Stimulated activated CD8-positive, alpha-beta memory T cell treated with anti-CD3 and anti-CD28 coated beads, Interleukin-12 subunit alpha, Interleukin-12 subunit beta, amount 100 ng/mL, for 4 hours (primary cell): ENCODE measurements at regions not wholly inside any gene's neighbourhood (a gene's known extent, or its start where the extent isn't known, plus 50 kb on each side); places are given as distances from the start of the nearest gene placed in this dataset.
"Not testable (repeated sequence)": the region's sequence is repeated elsewhere in the genome, so short reads cannot be mapped to it uniquely, and the experiment has no call there.

Experiments used
- DNase-seq: peaks from one replicate; pipeline ENCODE4 v3.0.0-alpha.2; 2020; ENCODE audit warnings: low read depth

DNA sequence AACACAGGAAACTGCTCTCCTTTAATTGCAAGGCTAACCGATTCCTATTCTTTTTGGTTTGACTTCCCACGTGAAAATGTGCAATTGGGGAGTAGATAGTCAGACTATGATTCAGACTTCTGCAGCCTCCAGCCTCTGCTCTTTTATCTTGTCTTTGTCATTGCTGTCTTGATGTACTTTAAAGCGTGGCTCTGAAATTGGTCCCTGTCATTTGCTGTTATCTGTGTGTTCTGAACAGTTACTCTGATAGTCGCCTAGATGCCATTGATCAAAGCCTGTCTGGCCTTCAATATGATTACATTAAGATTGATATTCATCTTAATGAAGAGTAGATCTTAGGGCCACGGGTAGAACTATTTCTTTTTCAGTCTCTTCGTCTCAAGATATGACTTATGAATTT, 799.2 kb downstream of the REEP3 start:
- DNase-seq, result no peak

DNA sequence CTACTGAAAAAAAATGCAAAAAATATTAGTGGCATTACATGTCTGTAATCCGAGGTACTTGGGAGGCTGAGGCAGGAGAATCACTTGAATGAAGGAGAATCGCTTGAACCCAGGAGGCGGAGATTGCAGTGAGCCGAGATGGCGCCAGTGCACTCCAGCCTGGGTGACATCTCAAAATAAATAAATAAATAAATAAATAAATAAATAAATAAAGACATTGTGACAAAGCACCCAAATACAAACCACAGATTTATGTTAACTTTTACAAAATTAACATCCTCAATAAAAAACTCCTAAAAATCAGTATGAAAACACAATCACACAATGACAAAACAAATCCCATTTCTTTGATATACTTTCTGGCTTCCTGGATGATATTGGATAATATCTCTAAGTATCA, 808.3 kb downstream of the REEP3 start:
- DNase-seq, result no peak

DNA sequence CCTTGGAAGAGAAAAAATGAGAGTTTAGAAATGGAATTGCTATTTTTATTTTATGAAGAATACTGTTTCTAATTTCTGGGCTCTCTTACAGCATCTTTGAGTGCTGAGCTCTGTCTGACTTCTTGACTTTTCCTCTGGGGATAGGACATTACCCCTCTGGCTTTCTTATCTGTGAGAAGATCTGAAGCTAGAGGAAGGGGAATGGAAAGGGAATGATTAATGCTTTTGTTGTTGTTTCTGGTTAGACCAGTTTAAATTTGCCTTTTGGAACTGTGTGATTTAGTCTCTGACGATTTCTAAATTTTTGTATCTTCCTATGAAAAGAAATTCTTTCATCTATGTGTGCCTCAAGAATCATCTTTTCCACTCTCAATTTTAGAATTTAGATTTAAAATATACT, 811.4 kb downstream of the REEP3 start:
- DNase-seq, result no peak

DNA sequence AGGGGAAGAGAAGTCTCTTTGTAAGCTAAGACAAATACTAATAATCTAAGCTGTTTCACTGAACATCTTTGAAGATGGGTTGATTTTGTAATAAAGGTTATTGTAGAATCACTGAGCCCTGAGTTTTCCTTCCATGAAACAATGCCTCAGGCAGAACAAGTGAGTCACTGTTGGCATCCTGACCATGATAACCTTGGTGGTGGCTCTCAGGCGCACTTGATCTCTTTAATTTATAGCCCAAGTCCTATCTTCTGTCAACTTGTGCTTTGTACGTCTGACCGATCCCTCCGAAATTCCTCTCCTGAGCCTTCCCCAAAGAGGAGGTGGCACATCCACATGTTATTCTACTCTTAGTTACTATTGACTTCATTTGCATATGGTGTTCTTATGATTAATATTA, 812.9 kb downstream of the REEP3 start:
- DNase-seq, result no peak

DNA sequence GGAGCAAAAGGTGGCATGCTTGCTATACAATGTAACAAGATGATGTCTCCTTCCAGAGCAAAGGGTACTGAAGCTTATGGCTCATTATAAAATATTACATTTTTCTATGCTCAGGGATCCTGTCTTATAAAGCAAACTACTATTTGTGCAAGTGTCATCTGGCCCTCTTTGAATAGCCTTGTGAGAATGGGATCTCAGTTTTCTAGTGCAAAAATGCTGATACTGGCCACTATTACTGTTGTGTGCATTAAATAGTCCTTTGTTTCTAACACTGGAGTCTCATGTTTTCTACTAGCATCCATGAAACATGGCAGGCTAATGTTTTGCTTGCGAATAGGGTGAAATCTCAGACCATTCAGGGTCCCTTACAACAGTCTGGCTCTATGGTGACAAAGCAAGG, 823.0 kb downstream of the REEP3 start:
- no peak for DNase-seq

DNA sequence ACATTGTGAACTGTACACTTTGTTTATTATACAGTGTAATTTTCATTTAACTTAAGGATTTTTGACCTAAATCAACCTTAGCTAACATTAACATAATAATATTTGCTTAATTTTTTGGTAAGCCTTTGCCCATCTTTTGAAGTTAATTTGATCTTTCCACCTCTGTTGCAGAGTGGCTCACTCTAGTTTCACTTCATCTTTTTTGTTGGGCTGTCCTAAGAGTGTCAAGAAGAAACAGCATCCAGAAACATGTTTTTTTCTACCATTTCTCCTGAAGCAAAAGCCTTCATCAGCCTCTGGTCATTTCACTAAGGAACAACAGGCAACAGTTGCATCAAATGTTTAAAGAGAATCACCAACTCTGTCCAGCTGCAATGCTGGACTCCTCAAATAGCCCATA, 824.7 kb downstream of the REEP3 start:
- no peak for DNase-seq

DNA sequence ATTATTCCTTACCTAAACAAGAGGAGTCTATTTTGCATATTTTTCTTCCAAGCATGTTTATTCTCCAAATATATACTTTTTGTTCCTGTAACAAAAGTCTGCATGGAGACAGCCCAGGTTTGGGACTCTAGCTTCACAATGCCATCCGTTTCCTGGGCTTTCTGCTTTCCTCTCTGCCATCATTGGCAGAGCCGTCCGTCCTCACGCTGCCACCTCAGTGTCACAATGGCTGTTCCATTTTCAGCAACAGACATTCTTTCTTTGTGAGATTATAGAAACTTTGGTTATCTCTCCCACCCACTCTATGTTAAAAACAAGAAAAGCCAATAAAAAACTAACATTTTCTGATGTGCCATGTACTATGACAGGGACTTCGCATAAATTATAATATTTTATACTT, 825.2 kb downstream of the REEP3 start:
- no peak for DNase-seq

DNA sequence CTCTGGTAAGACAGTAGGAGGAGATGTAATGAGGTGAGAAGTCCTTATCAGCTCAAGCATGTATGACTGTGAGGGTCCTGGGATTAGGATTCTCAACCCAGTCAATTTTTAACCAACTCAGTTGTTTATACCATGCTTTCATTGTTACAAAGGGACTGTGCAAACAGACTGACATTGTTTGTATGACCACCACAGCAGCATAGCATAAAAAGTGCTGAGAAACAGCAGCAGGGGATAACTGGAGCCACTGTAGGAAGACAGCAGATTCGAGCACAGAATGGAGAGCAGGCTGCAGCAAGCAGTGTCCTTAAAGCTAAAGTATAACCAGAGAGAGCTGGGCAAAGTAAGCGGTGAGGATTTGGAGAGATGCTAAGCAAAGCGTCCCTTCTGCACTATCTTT, 829.5 kb downstream of the REEP3 start:
- no peak for DNase-seq

DNA sequence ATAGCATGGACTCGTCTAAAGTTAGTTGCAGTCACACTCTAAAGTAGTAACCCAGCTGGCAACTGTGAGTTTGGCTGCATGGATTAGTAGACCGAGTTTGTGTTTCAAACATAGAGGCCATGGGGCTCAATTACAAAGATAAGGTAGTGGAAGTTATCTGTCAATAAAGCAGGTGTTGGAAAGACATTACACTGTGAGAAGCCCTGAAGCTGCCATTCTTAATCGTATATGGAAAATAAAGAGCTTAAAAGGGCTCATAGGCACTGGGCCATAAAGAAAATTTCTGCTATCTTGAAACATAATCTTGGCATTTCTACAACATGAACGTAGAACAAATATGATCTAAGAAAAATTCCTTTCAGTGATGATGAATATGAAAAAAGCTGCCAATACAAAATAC, 837.7 kb downstream of the REEP3 start:
- DNase-seq, result no peak

DNA sequence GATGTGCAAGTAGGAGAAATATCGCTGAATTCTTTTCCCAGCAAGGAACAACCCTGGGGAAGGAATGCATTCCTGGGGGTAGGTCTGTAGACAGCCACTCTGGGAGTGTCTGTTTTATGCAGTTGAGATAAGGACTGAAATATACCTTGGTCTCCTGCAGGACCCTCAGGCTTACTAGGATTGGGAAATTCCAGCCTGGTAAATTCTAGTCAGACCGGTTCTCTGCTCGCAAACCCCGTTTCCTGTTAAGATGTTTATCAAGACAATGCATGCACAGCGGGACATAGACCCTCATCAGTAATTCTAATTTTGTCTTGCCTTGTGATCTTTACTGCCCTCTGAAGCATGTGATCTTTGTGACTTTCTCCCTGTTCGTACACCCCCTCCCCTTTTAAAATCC, 839.0 kb downstream of the REEP3 start:
- DNase-seq, result not testable (repeated sequence)

DNA sequence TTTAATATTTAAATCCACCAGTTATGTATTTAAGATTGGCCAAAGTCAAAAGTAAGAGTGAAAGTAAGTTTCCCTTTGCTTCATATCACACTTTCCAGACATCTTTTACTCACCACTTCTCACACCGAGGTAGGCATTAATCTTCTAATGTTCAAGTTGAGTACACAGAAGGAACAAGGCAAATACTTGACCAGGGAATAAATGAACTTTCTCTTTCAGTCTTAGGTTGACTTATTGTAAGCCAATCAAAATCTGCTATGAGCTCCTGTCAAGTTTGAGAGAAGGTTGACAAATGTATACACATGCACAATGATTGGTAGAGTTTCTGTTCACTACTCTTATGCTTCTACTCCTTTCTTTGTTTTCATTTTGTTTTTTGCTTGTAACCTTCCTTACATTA, 842.5 kb downstream of the REEP3 start:
- DNase-seq, result no peak

DNA sequence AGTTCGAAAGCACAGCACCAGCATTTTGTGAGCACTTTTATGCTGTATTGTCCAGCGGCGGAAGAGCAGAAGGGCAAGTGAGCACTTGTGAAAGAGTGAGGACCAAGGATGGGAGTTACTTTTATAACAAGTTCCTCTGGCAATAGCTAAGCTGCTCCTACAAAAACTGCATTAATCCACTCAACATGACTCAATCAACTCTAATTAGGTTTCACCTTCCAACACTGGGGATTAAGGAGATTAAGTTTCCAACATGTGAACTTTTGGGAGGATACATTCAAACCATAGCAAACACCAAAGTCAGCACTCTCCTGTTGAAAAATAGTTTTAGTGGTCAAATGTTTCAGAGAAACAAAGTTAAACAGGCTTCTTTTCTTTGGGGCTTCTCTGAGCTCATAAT, 844.5 kb downstream of the REEP3 start:
- no peak for DNase-seq

DNA sequence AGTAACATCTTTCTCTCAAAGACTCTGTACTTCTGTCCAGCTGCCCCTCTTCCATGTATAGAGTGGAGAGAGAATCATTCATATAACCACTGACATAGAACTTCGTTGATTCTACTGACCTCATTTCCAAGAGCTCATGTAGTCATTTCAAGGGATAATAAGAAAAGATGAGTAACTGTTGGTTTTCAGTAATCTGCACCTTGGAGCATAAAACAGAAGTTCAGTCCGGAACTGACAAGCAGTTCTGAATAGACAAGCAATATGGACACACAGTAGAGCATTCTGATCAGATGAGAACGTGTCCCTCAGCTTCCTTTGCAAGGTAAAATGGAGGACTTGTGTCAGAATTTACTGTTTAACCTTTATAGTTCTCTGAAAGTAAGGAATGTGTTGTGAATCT, 847.1 kb downstream of the REEP3 start:
- no peak for DNase-seq

DNA sequence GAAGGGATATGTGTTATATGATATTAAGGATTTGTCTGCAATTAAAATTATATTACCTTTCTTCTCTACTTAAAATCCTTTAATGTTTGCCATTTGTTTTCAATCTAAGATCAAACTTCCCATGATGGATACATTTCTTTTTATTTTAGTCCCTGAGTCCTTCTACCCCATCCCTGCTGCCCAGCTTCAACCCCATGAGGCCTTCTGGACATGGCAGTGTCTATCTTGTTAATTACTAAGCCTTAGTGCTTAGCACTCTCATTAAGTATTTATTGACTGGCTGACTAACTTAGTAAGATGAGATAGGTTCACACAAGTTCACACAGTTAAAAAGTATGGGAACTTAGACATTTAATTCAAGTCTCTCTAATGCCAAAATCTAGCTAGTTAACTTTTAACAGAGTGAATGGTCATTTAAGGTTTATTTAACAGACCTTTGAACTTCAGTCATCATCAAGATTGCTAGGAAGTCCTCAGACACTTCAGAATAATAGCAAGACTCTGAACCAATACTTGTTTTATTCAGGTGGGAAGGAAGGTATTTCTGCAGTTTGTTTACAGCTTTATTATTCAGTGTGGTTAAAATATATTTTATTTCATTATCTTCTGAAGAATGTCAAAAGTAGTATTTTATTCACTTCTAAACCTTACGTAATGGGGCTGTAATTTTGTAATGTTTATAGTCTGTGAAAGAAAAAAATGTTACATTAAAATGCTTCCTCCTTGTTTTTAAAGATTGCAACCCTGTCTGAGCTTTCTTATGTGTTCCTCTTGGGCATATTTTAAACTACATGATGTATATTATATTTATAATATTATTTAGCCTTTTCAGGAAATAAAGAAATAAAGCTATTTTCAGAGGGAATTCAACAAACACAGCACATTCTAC, 848.9 kb downstream of the REEP3 start:
- no peak for DNase-seq

DNA sequence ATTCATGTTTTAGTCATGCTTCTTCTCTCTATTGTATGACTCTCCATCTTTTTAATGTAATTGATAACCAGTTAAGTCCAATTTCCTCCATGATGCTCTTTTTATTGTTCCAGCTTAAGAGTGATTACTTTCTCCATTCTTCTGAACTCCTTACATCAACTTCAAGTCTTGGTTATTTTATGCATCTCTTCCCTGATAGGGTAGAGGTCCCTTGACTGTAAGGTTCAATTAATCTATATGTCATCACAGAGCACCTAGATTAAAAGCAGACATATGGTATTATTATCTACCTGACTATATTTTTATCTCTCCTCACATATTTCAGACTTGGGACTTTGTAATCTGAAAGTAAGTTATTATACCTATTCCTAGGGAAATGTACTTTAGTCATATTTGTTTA, 853.1 kb downstream of the REEP3 start:
- DNase-seq, result no peak

DNA sequence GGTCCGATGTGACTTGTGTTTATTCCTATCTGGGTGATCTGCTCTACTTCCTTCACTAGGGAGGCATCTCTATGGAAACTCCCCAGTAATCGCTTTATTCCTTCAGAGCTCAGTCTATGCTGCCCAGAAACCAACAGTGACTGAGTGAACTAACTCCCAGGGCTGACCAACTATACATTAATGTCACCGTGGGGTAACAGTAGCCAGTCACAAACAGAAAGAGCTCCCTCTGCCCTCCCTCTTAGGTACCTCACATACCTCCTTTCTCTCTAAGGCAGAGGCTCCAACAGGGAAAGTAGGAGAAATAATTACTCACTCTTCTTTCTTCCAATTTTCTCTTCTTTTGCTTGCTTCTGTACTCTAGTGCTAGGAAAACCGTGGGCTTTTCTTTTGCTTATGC, 855.0 kb downstream of the REEP3 start:
- no peak for DNase-seq

DNA sequence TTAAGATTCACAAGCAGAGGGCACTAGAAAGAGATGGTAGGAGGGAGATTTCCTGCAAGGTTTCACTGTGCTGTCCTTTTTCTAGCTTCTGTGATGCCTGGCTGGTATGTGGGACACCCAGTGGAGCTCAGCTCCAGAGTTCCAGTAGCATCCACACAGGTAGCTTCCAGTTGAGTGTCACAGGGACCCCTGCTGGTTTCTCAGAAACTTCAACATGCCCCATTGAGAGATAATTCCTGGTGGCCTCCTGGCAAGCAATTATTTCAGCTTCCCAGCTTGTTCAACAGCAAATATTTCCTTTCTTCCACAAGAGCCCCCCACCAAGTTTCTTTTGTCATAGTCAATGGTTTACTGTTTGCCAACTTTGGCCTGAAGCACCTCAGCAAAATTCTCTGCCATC, 858.7 kb downstream of the REEP3 start:
- no peak for DNase-seq

DNA sequence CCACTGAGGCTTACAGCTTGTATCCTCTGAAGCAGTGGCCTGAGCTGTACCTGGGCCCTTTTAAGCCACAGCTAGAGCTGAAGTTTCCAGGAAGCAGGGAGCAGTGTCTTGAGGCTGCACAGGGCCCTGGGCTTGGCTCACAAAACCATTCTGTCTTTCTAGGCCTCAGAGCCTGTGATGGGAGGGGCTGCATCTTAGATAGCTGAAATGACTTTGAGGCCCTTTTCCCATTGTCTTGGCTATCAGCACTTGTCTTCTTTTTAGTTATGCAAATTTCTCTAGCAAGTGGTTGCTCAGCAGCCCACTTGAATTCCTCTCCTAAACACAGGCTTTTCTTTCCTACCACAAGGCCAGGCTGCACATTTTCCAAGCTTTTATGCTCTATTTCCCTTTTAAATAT, 864.2 kb downstream of the REEP3 start:
- no peak for DNase-seq

DNA sequence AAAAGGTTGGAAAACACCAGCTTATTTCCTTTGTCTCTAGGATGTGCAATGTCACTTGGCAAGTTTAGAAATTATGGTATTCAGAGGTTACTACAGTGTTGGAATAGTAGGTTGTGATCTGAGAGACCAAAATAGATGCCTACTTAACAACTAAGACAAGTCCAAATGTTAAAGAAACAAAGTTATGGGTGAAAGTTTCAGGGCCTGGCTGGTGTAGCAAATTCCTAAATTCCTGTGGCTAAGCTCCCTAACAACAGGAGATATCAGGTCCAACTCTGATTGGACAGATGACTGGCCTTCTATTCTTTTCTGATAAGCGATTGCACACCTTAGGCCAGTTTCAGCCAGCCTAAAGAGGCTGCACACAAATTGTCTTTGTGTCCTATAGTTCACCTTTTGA, 873.5 kb downstream of the REEP3 start:
- DNase-seq, result no peak

DNA sequence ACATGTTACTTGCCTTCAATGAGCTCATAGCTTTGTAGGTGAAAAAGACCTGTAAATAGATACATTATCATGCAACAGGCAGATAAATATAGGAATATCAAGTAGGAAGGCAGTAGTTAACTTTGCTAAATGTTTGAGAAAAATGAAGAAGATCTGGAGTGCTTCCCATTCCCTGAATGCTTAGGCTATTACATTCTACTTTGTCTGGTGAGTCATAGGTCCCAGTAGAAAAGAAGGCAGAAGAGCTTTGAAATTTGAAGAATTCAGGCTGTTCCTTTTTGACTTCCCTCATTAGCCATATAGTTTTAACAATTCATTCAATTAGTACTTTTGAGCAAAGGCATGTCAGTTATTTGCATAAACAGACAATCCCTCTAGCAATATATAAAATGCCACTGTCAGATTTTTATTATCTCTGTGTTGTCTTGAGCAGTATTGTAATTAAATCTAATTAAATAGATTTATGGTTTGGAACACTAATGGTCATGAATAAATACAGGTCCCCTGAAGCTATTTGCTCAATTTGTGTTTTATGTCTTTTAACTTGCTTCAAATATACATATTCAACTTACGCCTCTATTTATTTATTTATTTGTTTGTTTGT, 875.0 kb downstream of the REEP3 start:
- no peak for DNase-seq

DNA sequence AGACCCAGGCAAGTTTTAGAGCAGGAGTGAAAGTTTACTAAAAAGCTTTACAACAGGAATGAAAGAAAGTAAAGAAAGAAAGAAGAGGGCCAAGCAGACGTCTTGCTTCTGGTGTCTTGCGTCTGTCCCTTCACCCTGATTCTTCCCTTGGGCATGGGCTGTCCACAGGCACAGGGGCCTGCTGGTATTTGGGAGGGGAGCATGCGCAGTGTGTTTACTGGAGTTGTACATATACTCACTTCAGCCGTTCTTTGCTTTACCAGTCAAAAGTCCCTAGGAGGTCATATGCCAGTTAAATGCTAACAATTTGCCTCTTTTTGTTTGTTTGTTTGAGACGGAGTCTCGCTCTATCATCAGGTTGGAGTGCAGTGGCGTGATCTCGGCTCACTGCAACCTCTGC, 875.9 kb downstream of the REEP3 start:
- DNase-seq, result no peak

DNA sequence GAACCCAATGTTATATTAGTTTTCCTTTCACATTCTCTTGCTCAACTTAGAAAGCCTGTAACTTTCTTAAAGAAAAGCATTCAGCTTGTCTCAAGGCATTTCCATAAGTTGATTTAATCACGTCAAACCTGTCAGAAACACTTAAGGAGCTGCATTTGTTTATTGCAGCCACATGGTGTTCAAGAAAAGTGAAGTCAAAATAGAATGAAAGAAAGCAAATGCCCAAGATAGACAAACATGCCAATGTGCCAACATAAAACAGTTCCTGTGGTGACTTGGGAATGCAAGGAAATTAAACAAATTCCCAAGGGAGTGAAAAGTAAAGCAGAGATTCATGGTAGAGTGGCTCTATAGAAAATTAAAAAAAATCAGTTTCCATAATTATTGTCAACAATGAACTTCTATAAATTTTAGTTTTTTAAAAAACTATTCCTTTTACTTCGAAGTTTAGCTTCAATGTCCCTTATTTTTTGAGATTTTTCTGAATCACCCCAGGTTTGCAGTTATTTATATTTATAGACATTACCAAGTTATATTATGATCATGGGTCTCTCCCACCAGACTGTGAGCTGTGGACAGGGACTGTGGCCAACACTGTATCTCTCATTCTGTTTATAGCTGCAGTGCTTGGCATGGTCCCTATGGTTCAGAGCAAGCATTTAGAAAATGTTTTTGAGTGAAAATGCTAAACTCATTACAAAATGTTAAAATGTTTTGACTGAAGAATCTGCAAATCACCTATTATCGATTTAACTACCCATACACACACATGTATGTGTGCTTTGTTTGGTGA, 887.4 kb downstream of the REEP3 start:
- no peak for DNase-seq

DNA sequence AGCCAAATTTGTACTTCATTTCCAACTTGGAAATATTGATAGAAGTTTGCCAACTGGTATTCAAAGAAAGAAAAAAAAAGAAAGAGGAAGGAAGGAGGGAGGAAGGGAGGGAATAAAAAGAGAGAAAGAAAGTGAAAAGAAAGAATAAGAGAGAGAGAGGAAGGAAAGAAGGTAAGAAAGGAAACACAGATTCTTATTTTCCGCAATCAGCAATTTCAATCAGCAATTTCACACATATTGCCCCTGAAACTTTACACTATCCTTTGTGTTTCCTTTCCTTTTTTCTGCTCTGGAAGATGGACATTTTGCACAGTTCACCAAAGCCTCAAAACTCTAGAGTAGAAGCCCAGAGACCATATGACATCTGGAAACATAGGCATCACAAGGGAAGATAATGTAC, 888.1 kb downstream of the REEP3 start:
- no peak for DNase-seq
